Astrocyte (in vitro differentiated cells and primary cell): ENCODE measurements at regions not wholly inside any gene's neighbourhood (a gene's known extent, or its start where the extent isn't known, plus 50 kb on each side); places are given as distances from the start of the nearest gene placed in this dataset.
"Not testable (repeated sequence)": the region's sequence is repeated elsewhere in the genome, so short reads cannot be mapped to it uniquely, and the experiment has no call there.

Source experiments
- DNase-seq: peaks from one replicate; pipeline ENCODE4 v3.0.0-alpha.2; 2010; ENCODE audit warnings: low read depth
- FAIRE-seq: peaks from 2 replicates; lab custom pipeline; 2011; peaks lifted over from hg19 to GRCh38; lab: Jason Lieb, UNC
- H2AFZ ChIP-seq: 2 replicates; pipeline ENCODE4 v1.6.0; 2012; ENCODE audit warnings: low read depth, low read length, inconsistent platforms
- H3K27ac ChIP-seq: 2 replicates; pipeline ENCODE4 v1.5.1; 2011; ENCODE audit warnings: low read depth, low read length, inconsistent platforms
- H3K27me3 ChIP-seq: 2 replicates; pipeline ENCODE4 v1.6.0; 2011; ENCODE audit warnings: low read length, inconsistent platforms; ENCODE audit not compliant: insufficient read depth
- H3K36me3 ChIP-seq: 2 replicates; pipeline ENCODE4 v1.5.1; 2011; ENCODE audit warnings: low read length, inconsistent platforms; ENCODE audit not compliant: insufficient read depth
- H3K4me1 ChIP-seq: 2 replicates; pipeline ENCODE4 v1.5.1; 2011; ENCODE audit warnings: low read length, inconsistent platforms; ENCODE audit not compliant: insufficient read depth
- H3K4me2 ChIP-seq: 2 replicates; pipeline ENCODE4 v1.6.0; 2012; ENCODE audit warnings: low read length, inconsistent platforms
- H3K4me3 ChIP-seq: 2 replicates; pipeline ENCODE4 v1.5.1; 2011; ENCODE audit warnings: low read depth, mild to moderate bottlenecking, low read length, inconsistent platforms; ENCODE audit not compliant: insufficient read depth
- H3K79me2 ChIP-seq: 2 replicates; pipeline ENCODE4 v1.6.0; 2012; ENCODE audit warnings: mild to moderate bottlenecking, low read length, inconsistent platforms; ENCODE audit not compliant: insufficient read depth
- H3K9ac ChIP-seq: 2 replicates; pipeline ENCODE4 v1.6.0; 2012; ENCODE audit warnings: mild to moderate bottlenecking, low read length, inconsistent platforms
- H3K9me3 ChIP-seq: 2 replicates; pipeline ENCODE4 v1.5.1; 2012; ENCODE audit warnings: low read depth, mild to moderate bottlenecking, low read length, inconsistent platforms; ENCODE audit not compliant: insufficient read depth
- H4K20me1 ChIP-seq: 2 replicates; pipeline ENCODE4 v1.6.0; 2012; ENCODE audit warnings: low read length, inconsistent platforms; ENCODE audit not compliant: insufficient read depth
- H3K27ac Mint-ChIP-seq: one replicate; pipeline ENCODE4 v1.8.0; 2021; ENCODE audit warnings: mild to moderate bottlenecking, mixed read lengths; ENCODE audit not compliant: unreplicated experiment
- H3K27me3 Mint-ChIP-seq: one replicate; pipeline ENCODE4 v1.8.0; 2021; ENCODE audit warnings: low read depth, mixed read lengths; ENCODE audit not compliant: unreplicated experiment
- H3K36me3 Mint-ChIP-seq: one replicate; pipeline ENCODE4 v1.8.0; 2021; ENCODE audit warnings: low read depth, mixed read lengths; ENCODE audit not compliant: unreplicated experiment
- H3K4me1 Mint-ChIP-seq: one replicate; pipeline ENCODE4 v1.8.0; 2021; ENCODE audit warnings: low read depth, mixed read lengths; ENCODE audit not compliant: unreplicated experiment
- H3K4me3 Mint-ChIP-seq: one replicate; pipeline ENCODE4 v1.8.0; 2021; ENCODE audit warnings: mild to moderate bottlenecking, moderate library complexity, mixed read lengths; ENCODE audit not compliant: unreplicated experiment
- H3K9me3 Mint-ChIP-seq: one replicate; pipeline ENCODE4 v1.8.0; 2021; ENCODE audit warnings: mild to moderate bottlenecking, mixed read lengths; ENCODE audit not compliant: unreplicated experiment
- CTCF ChIP-seq: IDR thresholded peaks from 2 replicates; pipeline ENCODE4 v1.5.1; 2011; ENCODE audit warnings: low read depth, mild to moderate bottlenecking, inconsistent platforms, low read length, moderate library complexity; ENCODE audit not compliant: insufficient read depth
- EZH2 ChIP-seq: IDR thresholded peaks from 2 replicates; pipeline ENCODE4 v1.6.1; 2012; ENCODE audit warnings: mild to moderate bottlenecking, low read length, inconsistent platforms; ENCODE audit not compliant: insufficient read depth

GRCh38 chr19:28134311-28134710 is 1078.6 kb downstream of the UQCRFS1 start:
- Mint-ChIP-seq H3K27ac (no peak overlapping the region), H3K9me3 (no peaks in the 10 kb centered on the region), H3K36me3 (no peaks in the 10 kb centered on the region), H3K4me3 (no peak overlapping the region), H3K4me1 (peaks cover 14% of the 10 kb centered on the region), H3K27me3 (peaks cover 8% of the 10 kb centered on the region)
- DNase-seq (no peak), FAIRE-seq (no peak)
- no peaks in the 10 kb centered on the region for H3K79me2 ChIP-seq
- H3K36me3 ChIP-seq, result no peaks in the 10 kb centered on the region
- H3K4me2 ChIP-seq, result no peak overlapping the region
- no peak overlapping the region for H2AFZ ChIP-seq
- H3K4me1 ChIP-seq, result no peaks in the 10 kb centered on the region
- no peaks in the 10 kb centered on the region for H4K20me1 ChIP-seq
- H3K27me3 ChIP-seq, result no peaks in the 10 kb centered on the region
- H3K9me3 ChIP-seq, result no peaks in the 10 kb centered on the region
- H3K4me3 ChIP-seq, result no peak overlapping the region
- no peak overlapping the region for H3K9ac ChIP-seq
- H3K27ac ChIP-seq, result no peak overlapping the region
- TF ChIP-seq CTCF, result no peak
- no peak for TF ChIP-seq EZH2

- not testable (repeated sequence) for H3K79me2 ChIP-seq, H3K27ac Mint-ChIP-seq, H4K20me1 ChIP-seq, H3K36me3 ChIP-seq, H3K4me3 ChIP-seq, FAIRE-seq, H3K4me1 ChIP-seq, H3K9me3 ChIP-seq, H3K9me3 Mint-ChIP-seq, H2AFZ ChIP-seq, DNase-seq, H3K27me3 Mint-ChIP-seq, H3K36me3 Mint-ChIP-seq, H3K27me3 ChIP-seq, H3K9ac ChIP-seq, H3K4me2 ChIP-seq, H3K4me3 Mint-ChIP-seq, H3K27ac ChIP-seq
- peaks cover 25% of the 10 kb centered on the region for H3K4me1 Mint-ChIP-seq
These were observed 1082.1 kb downstream of the UQCRFS1 start for GRCh38 chr19:28130881-28131280.

GRCh38 chr19:28130066-28130511 is 1082.9 kb downstream of the UQCRFS1 start:
- Histone ChIP-seq H3K27me3 (no peaks in the 10 kb centered on the region), H2AFZ (no peak overlapping the region), H3K79me2 (no peaks in the 10 kb centered on the region), H3K9me3 (no peaks in the 10 kb centered on the region), H3K36me3 (no peaks in the 10 kb centered on the region), H3K27ac (no peak overlapping the region), H4K20me1 (no peaks in the 10 kb centered on the region), H3K4me2 (no peak overlapping the region), H3K4me3 (no peak overlapping the region), H3K9ac (no peak overlapping the region), H3K4me1 (no peaks in the 10 kb centered on the region)
- peaks cover 8% of the 10 kb centered on the region for H3K27me3 Mint-ChIP-seq
- FAIRE-seq, result no peak
- peaks cover 25% of the 10 kb centered on the region for H3K4me1 Mint-ChIP-seq
- H3K9me3 Mint-ChIP-seq, result no peaks in the 10 kb centered on the region
- no peak overlapping the region for H3K4me3 Mint-ChIP-seq
- TF ChIP-seq EZH2, result no peak
- TF ChIP-seq CTCF, result no peak
- H3K36me3 Mint-ChIP-seq, result no peaks in the 10 kb centered on the region
- no peak overlapping the region for H3K27ac Mint-ChIP-seq
- DNase-seq, result no peak
